Endothelial cell (in vitro differentiated cells): ENCODE measurements at regions not wholly inside any gene's neighbourhood (a gene's known extent, or its start where the extent isn't known, plus 50 kb on each side); places are given as distances from the start of the nearest gene placed in this dataset.

Source experiments
- DNase-seq: peaks from one replicate; pipeline ENCODE4 v3.0.0; 2021; ENCODE audit warnings: low spot score
- H3K27ac Mint-ChIP-seq: one replicate; pipeline ENCODE4 v1.8.0; 2021; ENCODE audit warnings: mixed read lengths, inconsistent platforms; ENCODE audit not compliant: unreplicated experiment
- H3K27me3 Mint-ChIP-seq: one replicate; pipeline ENCODE4 v1.8.0; 2021; ENCODE audit warnings: mild to moderate bottlenecking, moderate library complexity, mixed read lengths, inconsistent platforms; ENCODE audit not compliant: unreplicated experiment
- H3K36me3 Mint-ChIP-seq: one replicate; pipeline ENCODE4 v1.8.0; 2021; ENCODE audit warnings: mild to moderate bottlenecking, low read depth, mixed read lengths, inconsistent platforms; ENCODE audit not compliant: unreplicated experiment
- H3K4me1 Mint-ChIP-seq: one replicate; pipeline ENCODE4 v1.8.0; 2021; ENCODE audit warnings: mild to moderate bottlenecking, mixed read lengths, inconsistent platforms; ENCODE audit not compliant: unreplicated experiment
- H3K4me3 Mint-ChIP-seq: one replicate; pipeline ENCODE4 v1.8.0; 2021; ENCODE audit warnings: mild to moderate bottlenecking, mixed read lengths, inconsistent platforms; ENCODE audit not compliant: unreplicated experiment
- H3K9me3 Mint-ChIP-seq: one replicate; pipeline ENCODE4 v1.8.0; 2021; ENCODE audit warnings: mixed read lengths, inconsistent platforms; ENCODE audit not compliant: unreplicated experiment
- CTCF ChIP-seq: fragments of 200-600 bp; sonication (generic); IDR thresholded peaks from one replicate; pipeline ENCODE4 v1.5.0; 2021; ENCODE audit warnings: antibody characterized with exemption; ENCODE audit not compliant: unreplicated experiment

GRCh38 chr1:14396100-14396499, 202.4 kb upstream of the KAZN start:
- Mint-ChIP-seq H3K4me3 (no peak overlapping the region), H3K27me3 (peaks cover 1% of the 10 kb centered on the region), H3K4me1 (no peaks in the 10 kb centered on the region), H3K27ac (no peak overlapping the region), H3K36me3 (no peaks in the 10 kb centered on the region), H3K9me3 (no peaks in the 10 kb centered on the region)
- no peak for DNase-seq
- TF ChIP-seq CTCF = no peak

- H3K9me3 Mint-ChIP-seq = no peaks in the 10 kb centered on the region
- no peak for TF ChIP-seq CTCF
- H3K27ac Mint-ChIP-seq = no peak overlapping the region
- no peaks in the 10 kb centered on the region for H3K36me3 Mint-ChIP-seq
- no peak for DNase-seq
- no peaks in the 10 kb centered on the region for H3K27me3 Mint-ChIP-seq
- H3K4me1 Mint-ChIP-seq = no peaks in the 10 kb centered on the region
- H3K4me3 Mint-ChIP-seq = no peak overlapping the region
Measured at GRCh38 chr1:14403961-14404645, 194.4 kb upstream of the KAZN start.

DNA sequence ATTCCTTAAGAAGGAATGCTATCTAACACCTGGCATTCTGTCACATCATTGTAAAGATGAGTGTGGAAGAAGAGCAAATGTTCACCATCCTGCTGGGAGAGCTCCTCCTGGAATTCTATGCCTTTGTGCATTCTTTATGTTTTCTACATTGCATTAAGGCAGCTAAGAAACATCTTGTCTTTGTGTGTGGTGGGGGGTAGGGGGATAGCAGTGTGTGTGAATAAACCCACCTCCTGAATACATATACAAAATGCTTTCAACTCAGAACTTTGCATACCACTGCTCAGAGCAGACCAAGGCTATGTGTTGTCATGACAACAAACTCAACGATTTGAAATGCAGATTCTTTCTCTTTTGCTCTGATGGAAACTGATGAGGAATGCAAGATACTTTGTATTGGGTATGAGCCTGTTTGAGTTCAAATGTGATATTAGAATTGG, 193.6 kb upstream of the KAZN start:
- Mint-ChIP-seq H3K9me3 (no peaks in the 10 kb centered on the region), H3K4me1 (no peaks in the 10 kb centered on the region), H3K27ac (no peak overlapping the region), H3K4me3 (no peak overlapping the region), H3K36me3 (no peaks in the 10 kb centered on the region), H3K27me3 (no peaks in the 10 kb centered on the region)
- no peak for TF ChIP-seq CTCF
- no peak for DNase-seq

DNA sequence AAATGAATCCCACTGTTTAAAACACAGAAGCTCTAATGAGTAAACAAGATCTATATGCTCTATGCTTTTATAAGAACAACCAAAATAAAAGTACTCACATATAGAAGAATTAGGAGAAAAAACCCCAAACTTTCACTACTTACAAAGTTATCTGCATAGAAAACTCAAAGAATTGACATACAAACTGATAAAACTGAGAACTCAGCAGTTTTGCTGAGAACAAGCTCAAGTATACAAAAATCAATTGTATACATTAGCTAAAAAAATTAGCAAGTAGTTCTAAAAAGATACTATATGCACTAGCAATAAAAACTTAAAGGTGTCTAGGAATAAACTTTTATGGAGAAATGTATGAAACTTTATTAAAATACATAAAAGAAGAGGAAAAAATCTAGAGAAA, 186.2 kb upstream of the KAZN start:
- no peak for DNase-seq
- Mint-ChIP-seq H3K4me3 (no peak overlapping the region), H3K9me3 (no peaks in the 10 kb centered on the region), H3K27ac (no peak overlapping the region), H3K4me1 (no peaks in the 10 kb centered on the region), H3K27me3 (no peaks in the 10 kb centered on the region), H3K36me3 (no peaks in the 10 kb centered on the region)
- no peak for TF ChIP-seq CTCF

- no peaks in the 10 kb centered on the region for H3K27me3 Mint-ChIP-seq
- H3K27ac Mint-ChIP-seq = no peak overlapping the region
- no peaks in the 10 kb centered on the region for H3K36me3 Mint-ChIP-seq
- H3K9me3 Mint-ChIP-seq = no peaks in the 10 kb centered on the region
- TF ChIP-seq CTCF = no peak
- peaks cover 5% of the 10 kb centered on the region for H3K4me1 Mint-ChIP-seq
- H3K4me3 Mint-ChIP-seq = no peak overlapping the region
- no peak for DNase-seq
Measured at GRCh38 chr1:14413819-14414490, 184.5 kb upstream of the KAZN start.
